ENCODE measurements at regions not wholly inside any gene's neighbourhood (a gene's known extent, or its start where the extent isn't known, plus 50 kb on each side); places are given as distances from the start of the nearest gene placed in this dataset.
A peak's percentile ranks its signal among the peaks of the same experiment; 100 is the strongest.
"Not testable (repeated sequence)": the region's sequence is repeated elsewhere in the genome, so short reads cannot be mapped to it uniquely, and the experiment has no call there.

GRCh38 chr21:35982717-35983116, 77.6 kb downstream of the SETD4 start:
- no peak for DNase-seq

- DNase-seq, result no peak
Observed at GRCh38 chr21:35981514-35982070, 78.7 kb downstream of the SETD4 start.

- no peak for DNase-seq
Observed at GRCh38 chr21:35980821-35981220, 79.5 kb downstream of the SETD4 start.

GRCh38 chr21:35977860-35978259, 82.5 kb downstream of the SETD4 start:
- DNase-seq, result not testable (repeated sequence)

- DNase-seq, result no peak
Observed at GRCh38 chr21:35976929-35977328, 83.4 kb downstream of the SETD4 start.

GRCh38 chr21:35976481-35976880, 83.8 kb downstream of the SETD4 start:
- no peak for DNase-seq

- DNase-seq, result peak; percentile 27
Observed at GRCh38 chr21:35974775-35975174, 85.6 kb downstream of the SETD4 start.

- no peak for DNase-seq
Observed at GRCh38 chr21:35971824-35972223, 88.5 kb downstream of the SETD4 start.

GRCh38 chr21:35969281-35969680, 91.0 kb downstream of the SETD4 start:
- DNase-seq, result no peak

GRCh38 chr21:35968564-35968963, 91.8 kb downstream of the SETD4 start:
- no peak for DNase-seq

- no peak for DNase-seq
Observed at GRCh38 chr21:35965699-35966098, 94.6 kb downstream of the SETD4 start.

GRCh38 chr21:35963920-35964451, 96.3 kb downstream of the SETD4 start:
- peak; percentile 44 for DNase-seq

GRCh38 chr21:35962917-35963316, 97.4 kb downstream of the SETD4 start:
- no peak for DNase-seq

GRCh38 chr21:35954066-35954465, 106.3 kb downstream of the SETD4 start:
- no peak for DNase-seq

- no peak for DNase-seq
Observed at GRCh38 chr21:35953597-35953996, 106.7 kb downstream of the SETD4 start.

GRCh38 chr21:35952651-35953340, 107.5 kb downstream of the SETD4 start:
- DNase-seq, result no peak

GRCh38 chr21:35948982-35949381, 111.3 kb downstream of the SETD4 start:
- no peak for DNase-seq

- DNase-seq, result no peak
Observed at GRCh38 chr21:35945089-35945671, 115.1 kb downstream of the SETD4 start.

- no peak for DNase-seq
Observed at GRCh38 chr21:35943752-35944151, 116.6 kb downstream of the SETD4 start.

- DNase-seq, result no peak
Observed at GRCh38 chr21:35942211-35943144, 117.8 kb downstream of the SETD4 start.

GRCh38 chr21:35940074-35940927, 120.0 kb downstream of the SETD4 start:
- DNase-seq, result peak; percentile 81

- no peak for DNase-seq
Observed at GRCh38 chr21:35938446-35938845, 121.9 kb downstream of the SETD4 start.

All from fibroblast of skin of scalp (primary cell).